Activated CD4-positive, alpha-beta T cell treated with anti-CD3 and anti-CD28 coated beads for 4 hours (primary cell): ENCODE measurements at regions not wholly inside any gene's neighbourhood (a gene's known extent, or its start where the extent isn't known, plus 50 kb on each side); places are given as distances from the start of the nearest gene placed in this dataset.
"Not testable (repeated sequence)": the region's sequence is repeated elsewhere in the genome, so short reads cannot be mapped to it uniquely, and the experiment has no call there.

ENCODE experiments used
- DNase-seq, 2 donors: peaks; one replicate each; pipeline ENCODE4 v3.0.0-alpha.2; 2020

DNA sequence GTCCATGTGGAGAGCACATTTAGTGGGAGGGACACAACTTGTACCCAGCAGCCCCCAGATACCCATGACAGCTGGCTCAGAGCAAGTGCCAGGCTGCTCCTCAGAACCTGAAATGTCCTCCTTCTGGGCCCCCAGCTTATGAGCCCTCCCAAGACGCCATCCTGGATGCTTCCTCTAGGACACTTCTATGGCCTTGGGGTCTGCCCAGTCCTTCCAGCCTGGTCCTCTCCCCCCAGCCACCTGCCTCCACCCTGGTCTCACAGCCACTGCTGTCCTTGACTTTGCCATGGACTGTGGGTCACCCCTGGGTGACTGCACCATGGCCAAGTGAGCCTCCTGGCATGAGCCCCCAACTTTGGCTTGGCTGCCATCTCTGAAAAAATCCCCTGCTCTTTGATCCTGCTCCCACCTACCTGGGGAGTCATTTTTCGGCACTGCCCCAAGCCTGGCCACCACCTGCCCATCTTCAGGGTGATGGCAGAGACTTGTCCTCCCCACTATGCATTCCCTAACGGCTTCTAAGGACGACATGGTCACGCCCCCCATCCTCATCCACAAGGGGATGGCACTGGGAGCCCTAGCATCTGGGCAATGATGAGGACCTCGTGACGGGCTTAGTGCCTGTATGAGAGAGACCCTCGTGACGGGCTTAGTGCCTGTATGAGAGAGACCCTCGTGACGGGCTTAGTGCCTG, 323.7 kb downstream of the TMEM121 start:
- no peak for DNase-seq

DNA sequence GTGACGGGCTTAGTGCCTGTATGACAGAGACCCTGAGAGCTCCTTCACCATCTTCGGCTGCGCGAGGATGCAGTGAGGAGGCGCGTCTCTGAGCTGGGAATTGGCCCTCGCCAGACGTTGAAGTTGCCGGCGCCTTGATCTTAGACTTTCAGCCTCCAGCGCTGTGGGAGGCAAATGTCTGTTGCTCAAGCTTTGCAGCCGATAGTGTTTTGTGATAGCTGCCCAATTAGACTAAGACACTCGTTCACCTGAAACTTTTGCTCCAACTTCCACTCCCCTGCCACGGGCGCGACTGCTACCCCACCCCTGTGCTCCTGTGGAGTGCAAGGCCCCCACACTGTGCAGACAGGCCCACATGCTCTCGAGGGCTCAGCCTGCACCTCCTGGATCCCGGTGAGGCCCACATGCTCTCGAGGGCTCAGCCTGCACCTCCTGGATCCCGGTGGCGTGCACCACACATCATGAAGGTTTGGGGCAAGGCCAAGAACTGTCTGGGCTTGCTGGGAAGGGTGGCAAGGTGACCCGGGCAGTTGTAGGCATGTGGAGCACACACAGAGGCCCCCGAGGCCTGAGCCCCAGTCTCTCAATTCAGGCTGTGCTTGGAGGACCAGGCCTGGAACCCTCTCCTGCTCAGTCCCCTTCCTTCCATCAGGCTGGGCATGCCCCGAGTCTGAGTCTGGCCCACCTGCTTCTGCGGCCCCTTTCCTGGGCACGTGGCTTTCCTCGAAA, 324.6 kb downstream of the TMEM121 start:
- no peak for DNase-seq

DNA sequence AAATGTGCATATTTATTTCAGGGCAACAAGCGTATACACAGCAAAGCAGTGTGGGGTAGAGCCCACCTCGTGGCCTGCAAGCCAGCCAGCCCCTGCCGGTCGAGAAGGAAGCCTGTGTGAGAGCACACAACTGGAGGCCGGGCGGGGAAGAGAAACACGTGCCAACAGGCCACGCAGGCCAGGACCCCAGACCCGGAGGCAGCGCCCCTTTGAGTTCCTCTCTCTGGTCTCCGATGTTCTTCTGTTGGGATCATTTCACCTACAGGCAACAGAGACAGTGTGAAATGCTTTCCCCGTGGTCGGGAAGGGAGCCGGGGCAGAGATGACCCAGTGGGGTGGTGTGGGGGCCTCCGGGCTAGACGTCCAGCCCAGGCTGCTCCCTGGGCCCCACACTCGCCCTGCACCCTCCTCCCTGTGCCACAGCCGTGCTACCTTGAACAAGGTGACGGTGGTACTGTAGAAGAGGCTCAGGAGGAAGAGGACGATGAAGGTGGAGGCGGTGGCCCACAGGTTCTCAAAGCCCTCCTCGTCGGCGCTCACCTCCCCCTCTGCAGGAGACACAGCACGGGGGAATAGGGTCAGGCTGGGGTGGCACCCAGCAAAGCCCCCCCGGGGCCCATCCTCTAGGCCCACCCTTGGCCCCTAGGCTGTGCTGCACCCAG, 325.5 kb downstream of the TMEM121 start:
- no peak for DNase-seq

DNA sequence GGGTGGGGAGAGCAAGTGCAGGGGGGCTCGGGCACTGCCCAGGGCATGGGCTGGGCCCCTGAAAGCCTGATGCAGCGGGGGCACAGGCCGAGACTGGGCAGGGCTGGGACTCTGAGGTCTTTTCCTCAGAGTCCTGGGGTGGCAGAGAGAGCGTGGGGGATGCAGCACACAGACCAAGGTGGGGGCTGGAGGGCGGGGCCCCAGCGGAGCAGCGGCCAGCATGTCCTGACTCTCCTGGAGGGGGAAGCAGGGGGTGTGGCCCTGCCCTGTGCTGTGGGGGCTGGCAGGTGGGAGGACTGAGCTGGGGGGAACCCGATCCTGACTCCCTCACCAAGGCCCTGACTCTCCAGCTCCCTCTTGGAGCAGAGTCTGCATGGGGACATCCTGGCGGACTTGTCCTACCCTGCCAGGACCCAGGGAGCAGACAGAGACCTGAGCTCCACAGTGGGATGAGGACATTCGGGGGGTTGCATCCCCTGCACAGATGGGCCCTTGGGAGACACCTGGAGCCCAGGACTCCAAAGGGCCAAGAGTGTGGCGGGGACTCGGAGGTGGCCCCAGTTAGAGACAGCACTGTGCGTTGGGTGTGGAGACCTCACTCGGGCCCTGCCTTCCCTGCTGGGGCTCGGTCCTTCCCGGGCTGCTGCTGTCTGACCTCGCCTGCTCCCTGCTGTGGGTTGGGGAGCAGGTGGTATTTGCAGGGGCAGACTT, 326.1 kb downstream of the TMEM121 start:
- DNase-seq, result no peak

DNA sequence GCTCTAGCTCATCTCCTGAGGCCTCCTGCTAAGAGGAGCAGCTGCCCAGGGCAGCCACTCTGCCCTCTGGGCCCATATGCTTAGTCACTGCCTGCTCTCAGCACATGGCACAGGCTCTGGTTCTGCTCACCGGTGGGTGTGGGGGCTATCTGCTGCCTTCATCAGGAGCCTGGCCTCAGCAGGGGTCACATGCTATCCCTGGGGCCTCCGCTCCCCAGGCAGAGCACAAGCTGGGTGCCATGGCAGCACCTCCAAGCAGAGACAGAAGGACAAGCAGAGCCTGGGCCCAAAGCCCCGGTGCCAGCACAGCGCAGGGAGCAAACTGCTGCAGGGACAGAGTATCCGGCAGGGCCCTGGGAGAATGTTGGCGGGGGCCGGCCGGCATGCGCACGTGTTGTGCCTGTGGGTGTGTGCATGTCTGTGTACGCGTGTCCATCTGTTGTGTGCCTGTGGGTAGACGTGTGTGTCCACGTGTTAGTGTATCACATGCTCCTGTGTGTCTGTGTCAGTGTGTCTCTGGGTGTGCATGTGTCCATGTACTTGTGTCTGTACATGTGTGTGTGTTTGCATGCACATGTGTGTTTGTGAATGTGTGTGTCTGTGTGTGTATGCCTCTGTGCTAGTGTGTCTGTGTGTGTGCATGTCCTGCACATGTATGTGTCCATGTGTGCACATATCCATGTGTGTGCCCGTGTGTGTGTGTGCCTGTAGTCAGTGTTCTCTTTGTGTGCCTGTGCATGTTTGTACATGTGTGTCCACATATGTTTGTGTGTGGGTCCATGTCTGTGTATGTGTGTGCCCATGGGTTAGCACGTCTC, 326.9 kb downstream of the TMEM121 start:
- DNase-seq, result no peak

DNA sequence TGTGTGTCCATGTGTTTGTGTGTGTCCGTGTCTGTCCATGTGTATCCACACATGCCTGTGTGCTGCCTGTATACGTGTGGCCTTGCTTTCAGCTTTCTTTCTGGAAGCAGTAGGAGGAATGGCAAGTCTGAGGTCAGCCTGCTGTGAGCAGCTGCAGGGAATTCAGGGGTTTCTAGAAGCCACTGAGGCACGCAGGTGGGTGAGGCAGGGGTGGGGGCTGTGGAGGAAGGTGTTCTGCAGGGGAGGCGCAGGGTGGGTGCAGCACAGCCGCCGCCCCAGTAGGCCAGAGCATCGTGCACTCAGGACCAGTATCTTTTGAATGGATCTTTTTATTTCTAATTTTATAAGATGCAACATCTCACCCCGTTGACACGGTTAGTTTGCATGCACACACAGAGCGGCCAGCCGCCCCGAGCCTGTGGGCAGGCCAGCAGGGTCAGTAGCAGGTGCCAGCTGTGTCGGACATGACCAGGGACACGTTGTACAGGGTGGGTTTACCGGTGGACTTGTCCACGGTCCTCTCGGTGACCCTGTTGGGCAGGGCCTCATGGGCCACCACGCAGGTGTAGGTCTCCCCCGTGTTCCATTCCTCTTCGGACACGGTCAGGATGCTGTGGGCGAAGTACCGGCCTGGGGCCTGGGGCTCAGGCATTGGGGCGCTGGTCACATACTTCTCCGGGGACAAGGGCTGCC, 327.7 kb downstream of the TMEM121 start:
- no peak for DNase-seq

DNA sequence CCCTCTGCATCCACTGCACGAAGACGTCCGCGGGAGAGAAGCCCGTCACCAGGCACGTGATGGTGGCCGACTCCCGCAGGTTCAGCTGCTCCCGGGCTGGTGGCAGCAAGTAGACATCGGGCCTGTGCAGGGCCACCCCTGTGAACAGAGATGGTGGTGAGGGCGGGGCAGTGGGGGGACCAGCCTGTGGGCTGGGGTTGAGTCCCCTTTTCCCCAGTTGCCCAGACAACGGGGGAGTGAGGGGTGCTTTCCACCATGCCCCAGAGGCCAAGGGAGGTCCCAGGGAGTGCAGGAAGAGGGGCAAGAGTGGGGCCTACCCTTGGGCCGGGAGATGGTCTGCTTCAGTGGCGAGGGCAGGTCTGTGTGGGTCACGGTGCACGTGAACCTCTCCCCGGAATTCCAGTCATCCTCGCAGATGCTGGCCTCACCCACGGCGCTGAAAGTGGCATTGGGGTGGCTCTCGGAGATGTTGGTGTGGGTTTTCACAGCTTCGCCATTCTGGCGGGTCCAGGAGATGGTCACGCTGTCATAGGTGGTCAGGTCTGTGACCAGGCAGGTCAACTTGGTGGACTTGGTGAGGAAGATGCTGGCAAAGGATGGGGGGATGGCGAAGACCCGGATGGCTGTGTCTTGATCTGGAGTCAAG, 328.3 kb downstream of the TMEM121 start:
- no peak for DNase-seq

DNA sequence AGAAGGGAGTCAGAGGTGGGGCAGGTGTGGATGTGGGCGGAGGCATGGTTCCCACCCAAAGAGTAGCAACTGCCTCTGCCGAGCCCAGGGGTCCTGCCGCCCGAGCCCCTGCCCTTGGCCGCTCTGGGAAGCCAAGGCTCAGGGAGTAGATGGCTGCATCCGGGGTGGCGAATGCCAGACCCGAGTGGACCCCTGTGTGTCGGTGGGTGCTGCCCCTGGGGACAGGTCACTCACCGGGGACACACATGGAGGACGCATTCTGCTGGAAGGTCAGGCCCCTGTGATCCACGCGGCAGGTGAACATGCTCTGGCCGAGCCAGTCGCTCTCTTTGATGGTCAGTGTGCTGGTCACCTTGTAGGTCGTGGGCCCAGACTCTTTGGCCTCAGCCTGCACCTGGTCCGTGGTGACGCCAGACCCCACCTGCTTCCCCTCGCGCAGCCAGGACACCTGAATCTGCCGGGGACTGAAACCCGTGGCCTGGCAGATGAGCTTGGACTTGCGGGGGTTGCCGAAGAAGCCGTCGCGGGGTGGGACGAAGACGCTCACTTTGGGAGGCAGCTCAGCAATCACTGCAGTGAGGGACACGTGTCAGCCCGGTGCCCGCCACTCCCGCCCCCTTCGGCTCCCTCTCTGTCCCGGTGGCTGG, 329.0 kb downstream of the TMEM121 start:
- no peak for DNase-seq

DNA sequence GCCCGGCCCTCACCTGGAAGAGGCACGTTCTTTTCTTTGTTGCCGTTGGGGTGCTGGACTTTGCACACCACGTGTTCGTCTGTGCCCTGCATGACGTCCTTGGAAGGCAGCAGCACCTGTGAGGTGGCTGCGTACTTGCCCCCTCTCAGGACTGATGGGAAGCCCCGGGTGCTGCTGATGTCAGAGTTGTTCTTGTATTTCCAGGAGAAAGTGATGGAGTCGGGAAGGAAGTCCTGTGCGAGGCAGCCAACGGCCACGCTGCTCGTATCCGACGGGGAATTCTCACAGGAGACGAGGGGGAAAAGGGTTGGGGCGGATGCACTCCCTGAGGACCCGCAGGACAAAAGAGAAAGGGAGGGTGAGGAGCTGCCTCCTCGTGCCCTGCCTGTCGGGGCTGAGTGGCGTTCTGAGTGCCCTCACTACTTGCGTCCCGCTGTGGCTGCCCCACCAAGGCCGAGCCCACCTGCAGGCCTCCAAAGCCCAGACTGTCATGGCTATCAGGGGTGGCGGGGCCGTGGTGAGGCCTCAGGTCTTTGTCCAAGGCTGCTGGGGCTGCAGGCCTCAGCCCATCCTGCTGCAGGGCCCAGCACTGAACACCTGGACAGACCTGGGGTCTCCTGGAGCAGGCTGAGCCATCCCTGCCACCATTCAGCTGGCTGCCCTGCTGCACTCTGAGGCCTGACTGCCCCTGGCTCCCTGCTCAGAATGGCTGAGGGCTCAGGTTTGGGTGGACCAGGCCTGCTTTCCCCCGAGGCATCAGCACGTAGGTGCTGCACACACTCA, 329.7 kb downstream of the TMEM121 start:
- DNase-seq, result no peak

DNA sequence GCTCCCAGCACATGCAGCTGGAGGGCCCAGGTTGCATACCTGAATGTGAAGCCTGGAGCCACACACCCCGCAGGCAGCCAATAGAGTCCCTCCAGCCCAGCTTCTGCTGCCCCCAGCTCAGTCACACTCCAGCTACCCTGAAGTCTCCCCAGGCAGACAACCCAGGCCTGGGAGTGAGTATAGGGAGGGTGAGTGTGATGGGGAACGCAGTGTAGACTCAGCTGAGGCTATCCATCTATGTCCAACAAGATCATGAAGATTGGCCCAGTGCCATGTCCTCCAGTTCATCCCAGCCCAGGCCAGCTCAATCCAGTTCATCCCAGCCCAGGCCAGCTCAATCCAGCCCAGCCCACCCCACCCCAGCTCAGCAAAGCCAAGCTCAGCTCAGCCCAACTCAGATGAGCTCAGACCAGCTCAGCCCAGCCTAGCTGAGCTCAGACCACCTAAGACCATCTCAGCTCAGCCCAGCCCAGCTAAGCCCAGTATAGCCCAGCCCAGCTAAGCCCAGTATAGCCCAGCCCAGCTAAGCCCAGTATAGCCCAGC, 330.4 kb downstream of the TMEM121 start:
- no peak for DNase-seq

DNA sequence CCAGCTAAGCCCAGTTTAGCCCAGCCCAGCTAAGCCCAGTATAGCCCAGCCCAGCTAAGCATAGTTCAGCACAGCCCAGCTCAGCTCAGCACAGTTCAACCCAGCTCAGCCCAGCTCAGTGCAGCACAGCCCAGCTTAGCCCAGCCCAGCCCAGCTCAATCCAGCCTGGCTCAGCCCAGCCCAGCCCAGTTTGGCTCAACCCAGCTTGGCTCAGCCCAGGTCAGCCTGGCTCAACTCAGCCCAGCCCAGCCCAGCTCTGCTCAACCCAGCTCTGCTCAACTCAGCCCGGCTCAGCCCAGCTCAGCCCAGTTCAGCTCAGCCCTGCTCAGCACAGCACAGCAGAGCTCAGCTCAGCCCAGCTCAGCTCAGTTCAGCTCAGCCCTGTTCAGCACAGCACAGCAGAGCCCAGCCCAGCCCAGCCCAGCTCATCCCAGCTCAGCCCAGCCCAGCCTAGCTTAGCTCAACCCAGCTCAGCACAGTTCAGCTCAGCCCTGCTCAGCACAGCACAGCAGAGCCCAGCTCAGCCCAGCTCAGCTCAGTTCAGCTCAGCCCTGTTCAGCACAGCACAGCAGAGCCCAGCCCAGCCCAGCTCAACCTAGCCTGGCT, 330.9 kb downstream of the TMEM121 start:
- DNase-seq, result no peak

DNA sequence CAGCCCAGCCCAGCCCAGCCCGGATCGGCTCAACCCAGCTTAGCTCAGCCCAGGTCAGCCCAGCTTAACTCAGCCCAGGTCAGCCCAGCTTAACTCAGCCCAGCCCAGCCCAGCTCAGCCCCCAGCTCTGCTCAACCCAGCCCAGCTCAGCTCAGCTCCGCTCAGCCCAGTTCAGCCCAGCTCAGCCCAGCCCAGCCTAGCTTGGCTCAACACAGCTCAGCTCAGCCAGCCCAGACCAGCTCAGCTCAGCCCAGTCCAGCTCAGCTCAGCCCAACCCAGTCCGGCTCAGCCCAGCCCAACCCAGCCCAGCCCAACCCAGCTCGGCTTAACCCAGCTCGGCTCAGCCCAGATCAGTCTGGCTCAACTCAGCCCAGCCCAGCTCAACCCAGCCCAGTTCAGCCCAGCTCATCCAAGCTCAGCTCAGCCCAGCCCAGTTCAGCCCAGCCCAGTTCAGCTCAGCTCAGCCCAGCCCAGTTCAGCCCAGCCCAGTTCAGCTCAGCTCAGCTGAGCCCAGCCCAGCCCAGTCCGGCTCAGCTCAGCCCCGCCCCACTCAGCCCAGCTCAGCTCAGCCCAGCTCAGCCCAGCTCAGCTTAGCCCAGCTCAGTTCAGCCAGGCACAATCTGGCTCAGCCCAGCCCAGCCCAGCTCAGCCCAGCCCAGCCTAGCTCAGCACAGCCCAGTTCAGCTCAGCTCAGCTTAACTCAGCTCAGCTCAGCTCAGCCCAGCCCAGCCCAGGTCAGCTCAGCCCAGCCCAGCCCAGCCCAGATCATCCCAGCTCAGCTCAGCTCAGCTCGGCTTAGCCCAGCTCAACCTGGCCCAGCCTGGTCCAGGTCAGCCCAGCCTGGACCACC, 331.7 kb downstream of the TMEM121 start:
- DNase-seq, result no peak

DNA sequence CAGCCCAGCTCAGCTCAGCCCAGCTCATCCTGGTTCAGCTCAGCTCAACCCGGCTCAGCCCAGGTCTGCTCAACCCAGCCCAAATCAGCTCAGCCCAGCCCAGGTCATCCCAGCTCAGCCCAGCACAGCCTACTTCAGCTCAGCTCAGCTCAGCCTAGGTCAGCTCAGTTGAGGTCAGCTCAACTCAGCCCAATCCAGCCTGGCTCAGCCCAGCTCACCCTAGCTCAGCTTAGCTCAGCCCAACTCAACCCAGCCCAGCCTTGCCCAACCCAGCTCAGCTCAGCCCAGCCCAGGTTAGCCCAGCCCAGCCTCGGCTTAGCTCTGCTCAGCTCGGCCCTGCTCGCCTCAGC, 332.3 kb downstream of the TMEM121 start:
- DNase-seq, result no peak

DNA sequence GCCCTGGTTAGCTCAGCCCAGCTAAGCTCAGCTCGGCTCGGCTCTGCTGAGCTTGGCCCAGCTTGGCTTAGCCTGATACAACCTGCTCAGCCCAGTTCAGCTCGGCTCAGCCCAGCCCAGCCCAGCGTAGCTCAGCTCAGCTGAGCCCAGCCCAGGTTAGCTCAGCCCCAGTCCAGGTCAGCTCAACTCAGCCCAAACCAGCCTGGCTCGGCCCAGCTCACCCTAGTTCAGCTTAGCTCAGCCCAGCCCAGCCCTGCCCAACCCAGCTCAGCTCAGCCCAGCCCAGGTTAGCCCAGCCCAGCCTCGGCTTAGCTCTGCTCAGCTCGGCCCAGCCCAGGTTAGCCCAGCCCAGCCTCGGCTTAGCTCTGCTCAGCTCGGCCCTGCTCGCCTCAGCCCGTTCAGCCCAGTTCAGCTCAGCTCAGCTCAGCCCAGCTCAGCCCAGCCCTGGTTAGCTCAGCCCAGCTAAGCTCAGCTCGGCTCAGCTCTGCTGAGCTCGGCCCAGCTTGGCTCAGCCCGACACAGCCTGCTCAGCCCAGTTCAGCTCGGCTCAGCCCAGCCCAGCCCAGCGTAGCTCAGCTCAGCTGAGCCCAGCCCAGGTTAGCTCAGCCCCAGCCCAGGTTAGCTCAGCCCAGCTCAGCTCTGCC, 332.8 kb downstream of the TMEM121 start:
- DNase-seq, result not testable (repeated sequence)

DNA sequence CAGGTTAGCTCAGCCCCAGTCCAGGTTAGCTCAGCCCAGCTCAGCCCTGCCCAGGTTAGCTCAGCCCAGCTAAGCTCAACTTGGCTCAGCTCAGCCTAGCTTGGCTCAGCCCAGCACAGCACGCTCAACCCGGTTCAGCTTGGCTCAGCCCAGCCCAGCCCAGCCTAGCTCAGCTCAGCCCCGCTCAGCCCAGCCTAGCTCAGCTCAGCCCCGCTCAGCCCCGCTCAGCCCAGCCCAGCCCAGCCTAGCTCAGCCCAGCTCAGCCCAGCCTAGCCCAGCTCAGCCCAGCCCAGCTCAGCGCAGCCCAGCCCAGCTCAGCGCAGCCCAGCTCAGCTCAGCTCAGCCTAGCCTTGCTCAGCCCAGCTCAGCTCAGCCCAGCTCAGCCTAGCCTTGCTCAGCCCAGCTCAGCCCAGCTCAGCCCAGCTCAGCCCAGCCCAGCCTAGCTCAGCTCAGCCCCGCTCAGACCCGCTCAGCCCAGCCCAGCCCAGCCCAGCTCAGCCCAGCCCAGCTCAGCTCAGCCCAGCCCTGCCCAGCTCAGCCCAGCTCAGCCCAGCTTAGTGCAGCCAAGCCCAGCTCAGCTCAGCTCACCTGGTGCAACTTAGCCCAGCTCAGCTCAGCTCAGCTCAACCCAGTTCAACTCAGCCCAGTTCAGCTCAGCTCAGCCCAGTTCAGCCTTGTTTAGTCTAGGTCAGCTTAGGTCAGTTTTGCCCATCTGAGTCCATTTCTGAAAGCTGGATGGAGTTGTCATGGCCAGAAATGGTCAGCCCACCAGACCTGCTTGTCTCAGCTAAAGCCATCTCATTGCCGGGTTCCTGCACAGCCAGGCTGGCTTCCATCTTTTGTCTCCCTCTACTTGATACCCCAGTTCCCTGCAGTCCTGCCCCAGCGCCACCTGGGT, 333.6 kb downstream of the TMEM121 start:
- DNase-seq, result no peak
